Nucleus accumbens (tissue), 56 donors: ENCODE measurements at regions not wholly inside any gene's neighbourhood (a gene's known extent, or its start where the extent isn't known, plus 50 kb on each side); places are given as distances from the start of the nearest gene placed in this dataset.

ENCODE experiments used
- DNase-seq, 56 donors: peaks; one replicate each; lab custom pipeline; 2025; lab: John Stamatoyannopoulos, UW

DNA sequence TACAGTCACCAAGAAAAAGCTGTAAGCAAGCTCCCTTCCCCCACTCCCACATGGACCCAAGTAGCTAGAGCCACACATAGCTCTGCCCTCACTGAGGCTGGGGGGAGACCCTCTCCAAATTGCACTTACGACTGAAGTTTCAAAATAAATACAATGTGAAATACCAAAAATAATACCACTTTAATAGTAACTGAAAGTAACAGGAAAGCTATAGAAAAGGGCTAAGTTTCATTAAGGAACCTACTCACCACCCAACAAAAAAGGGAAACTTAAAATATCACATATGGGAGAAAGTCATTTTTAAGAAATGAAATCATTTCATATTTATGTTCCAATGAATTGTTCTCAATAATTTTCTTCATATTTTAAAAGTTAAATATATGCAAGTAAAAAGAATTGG is 130.4 kb upstream of the UBE2E2 start:
- no peak for DNase-seq

DNA sequence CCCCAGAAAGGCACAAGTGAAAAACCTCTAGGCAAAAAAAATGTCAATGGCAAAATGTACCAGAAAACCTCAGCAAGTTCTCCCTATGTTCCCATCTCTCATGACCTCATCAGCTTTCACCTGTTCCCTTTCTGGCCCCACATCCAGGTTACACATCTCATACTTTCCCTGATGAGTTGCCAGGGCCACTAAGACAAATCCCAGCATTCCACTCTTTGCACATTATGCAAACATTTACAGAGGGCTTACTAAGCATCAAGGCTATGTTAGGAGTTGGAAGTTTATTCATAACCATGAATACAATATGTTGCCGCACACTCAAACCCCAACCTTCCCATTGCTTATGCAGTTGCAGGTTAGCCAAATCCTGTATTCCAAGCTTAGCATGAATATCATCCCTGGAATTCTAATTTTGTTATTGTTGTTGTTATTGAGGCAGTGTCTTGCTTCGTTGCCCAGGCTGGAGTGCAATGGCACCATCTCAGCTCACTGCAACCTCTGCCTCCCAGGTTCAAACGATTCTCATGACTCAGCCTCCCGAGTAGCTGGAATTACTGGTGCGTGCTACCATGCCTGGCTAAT is 129.3 kb upstream of the UBE2E2 start:
- no peak for DNase-seq

DNA sequence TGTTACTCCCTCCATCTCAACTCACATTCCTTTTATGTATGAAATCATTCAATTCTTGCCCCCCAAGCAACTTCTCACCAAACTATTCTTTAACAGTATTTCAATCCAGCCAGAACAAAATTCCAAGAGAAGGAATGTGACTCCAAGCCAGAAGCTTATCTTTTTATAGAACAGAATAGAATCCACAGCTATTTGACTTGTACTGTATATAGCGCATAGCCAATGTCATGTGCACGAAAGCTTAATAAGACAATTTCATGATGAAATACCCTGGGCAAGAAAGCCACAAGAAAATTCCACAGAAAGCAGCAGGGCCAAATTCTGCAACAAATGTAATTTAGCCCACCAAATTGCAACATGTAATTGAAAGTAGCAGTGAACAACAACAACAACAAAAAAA is 127.6 kb upstream of the UBE2E2 start:
- DNase-seq, result no peak

DNA sequence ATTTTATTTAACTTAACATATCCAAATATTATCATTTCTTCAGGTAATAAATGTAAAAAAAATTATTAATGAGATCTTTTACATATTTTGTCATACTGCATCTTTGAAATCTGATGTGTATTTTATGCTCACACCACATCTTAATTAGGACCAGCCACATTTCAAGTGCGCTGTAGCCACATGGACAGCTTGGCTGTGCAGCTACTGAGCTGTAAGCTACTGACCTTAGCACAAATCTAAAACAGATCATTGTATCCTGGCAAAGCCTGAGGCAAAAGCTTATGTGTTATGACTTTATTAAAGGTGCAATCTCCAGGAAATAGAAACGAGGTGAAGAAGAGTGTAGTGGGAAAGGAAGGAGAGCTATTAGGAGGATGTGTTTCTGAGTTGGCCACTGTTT is 126.7 kb upstream of the UBE2E2 start:
- DNase-seq, result no peak

DNA sequence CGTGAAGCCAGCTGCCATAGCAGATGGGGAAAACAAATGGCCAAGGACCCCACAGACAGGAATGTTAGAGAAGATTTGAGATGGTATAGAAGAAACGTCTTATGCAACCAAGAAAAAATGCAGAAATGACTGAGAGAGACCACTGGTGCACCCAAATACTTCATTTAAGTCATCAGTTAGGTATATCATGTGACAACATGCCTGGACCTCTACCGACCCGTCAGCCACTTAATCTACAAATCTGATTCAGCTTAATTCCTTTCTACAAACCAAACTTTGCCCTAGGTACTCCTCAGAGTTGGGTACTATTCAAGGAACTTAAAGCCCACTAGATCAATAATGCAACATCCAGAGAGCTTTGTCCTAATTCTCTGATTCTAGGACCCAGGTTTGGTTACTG is 126.0 kb upstream of the UBE2E2 start:
- no peak for DNase-seq

DNA sequence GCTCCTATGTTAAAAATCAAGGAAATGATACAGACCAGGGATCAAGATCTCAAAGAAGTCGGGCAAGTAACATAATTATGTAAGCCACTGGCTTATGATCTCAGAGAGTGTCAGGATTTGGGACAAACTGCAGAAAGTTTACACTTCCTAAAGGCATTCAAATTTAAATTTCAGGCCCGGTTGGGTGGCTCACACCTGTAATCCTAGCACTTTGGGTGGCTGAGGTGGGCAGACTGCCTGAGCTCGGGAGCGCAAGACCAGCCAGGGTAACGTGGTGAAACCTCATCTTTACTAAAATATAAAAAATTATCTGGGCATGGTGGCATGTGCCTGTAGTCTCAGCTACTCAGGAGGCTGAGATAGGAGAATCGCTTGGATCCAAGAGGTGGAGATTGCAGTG is 124.4 kb upstream of the UBE2E2 start:
- DNase-seq, result no peak

DNA sequence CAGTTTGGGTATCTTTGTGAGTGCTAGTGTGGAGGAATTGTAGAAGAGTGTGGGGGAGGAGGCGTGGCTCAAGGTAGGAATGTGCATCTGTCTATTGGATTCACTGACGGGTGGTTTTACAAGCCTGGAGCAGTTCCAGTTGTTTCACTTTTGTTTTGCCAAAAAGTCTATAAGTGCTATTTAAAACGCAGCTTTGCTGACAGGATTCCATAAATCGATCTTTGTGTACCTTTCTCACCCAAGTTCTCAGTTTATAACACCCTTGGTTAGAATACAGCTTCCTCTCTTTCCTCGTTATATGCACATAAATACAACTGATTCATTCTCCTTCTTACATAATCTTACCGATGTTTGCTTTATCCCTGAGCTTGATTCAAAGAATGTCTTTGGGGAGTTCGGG is 123.2 kb upstream of the UBE2E2 start:
- DNase-seq, result no peak

DNA sequence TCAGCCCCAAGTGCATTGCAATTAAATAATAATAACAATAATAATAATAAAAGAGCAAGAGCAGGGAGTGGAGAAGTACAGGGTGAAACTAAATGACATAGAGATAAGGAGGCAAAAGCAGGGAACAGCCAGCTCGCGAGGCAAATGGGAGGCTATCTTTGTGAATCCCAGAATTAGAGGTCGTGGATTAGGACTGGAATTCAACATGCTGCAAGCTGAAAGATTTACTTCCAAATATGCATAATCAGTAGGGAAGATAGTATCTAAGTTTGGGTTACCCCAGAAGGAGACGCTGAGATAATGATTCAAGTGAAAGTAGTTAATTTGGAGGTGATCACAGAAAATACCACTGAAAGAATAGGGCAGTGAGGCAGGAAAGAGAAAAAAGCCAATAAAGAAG is 119.4 kb upstream of the UBE2E2 start:
- no peak for DNase-seq

DNA sequence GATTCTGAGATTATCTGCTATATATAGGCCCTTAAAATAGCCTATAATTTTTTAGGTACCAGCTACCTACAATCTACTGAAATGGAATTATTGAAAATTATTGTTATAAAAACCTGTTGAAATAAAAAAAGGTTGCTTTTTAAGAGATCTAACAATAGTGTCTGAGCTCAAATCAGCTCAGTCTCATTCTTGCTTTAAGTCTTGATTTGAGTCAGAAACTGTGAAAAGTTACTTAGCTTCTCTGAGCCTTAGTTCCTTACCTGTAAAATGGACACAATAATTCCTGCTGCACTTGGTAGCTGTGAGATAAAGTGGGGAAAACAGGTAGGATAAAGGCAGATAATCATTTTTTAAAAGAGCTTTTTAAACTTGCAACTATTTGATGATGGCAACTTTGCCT is 118.8 kb upstream of the UBE2E2 start:
- no peak for DNase-seq

DNA sequence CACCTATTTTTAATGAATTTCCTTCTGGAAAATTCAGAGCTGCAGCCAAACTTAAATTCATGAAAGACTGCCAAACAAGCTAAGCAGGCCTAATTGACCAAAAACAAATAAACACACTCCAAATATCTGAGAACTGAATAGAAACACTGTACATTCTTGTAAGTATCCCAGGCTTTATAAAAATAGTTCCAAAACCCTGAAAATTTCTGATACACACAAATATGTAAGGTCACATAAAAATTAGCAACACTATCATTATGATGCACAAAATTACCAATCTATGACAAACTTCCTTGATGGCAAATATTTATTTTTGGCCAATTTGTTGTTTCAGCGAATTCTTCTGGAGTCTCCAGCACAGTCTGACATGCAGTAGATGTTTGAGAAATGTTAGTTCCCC is 117.9 kb upstream of the UBE2E2 start:
- no peak for DNase-seq

DNA sequence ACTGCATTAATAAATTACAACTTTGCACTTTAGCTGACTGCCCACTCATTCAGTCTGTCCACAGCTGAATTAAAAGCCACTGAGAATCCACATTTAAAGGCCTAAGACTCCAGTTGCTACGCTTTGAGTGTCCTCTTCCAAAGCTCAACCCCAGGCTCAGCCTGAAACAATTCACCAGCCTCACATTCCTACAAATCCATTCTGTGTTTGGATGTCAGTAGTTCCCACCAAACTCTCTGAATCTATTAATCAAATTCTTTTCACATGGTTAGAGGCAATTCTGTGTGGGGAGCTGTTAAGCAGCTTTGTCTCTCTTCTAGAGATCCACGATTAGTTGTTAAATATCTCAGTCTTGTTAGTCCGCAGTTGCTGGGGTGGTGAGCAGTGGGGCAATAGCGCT is 116.8 kb upstream of the UBE2E2 start:
- no peak for DNase-seq

DNA sequence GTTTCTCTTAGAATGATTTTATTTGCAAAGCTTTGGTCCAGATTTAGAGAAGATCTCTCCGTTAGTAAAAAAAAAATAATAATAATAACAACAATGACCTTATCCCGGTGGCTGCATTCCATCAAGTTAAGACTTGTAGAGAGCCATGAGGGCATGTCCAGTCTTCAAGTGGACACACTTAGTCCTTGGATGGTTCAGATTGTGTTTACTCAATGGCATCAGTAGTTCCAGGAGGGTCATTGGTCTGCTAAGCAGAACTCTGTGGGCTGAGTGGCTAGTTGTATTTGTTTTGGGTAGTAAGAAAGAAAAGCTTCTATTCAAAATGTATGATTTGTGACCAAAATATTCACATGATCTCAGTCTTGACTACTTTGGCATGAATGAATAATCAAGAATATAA is 116.3 kb upstream of the UBE2E2 start:
- no peak for DNase-seq

DNA sequence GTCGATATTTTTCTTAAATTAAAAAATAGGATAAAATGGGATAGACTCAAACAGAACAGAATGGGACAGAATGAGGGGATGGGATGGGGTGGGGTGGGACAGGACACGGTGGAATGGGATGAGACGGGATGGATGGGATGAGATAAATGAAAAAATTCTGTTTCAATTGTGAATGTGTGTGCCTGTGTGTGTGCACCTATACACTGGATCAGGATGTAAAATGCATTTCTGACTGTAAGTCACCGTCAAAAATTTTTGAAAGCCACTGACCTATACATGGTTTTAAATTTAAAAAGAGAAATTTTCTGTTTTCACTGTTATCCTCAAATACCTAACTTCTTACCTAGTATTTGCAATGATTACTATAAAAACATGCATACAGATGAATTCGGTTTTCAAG is 108.7 kb upstream of the UBE2E2 start:
- DNase-seq, result no peak

DNA sequence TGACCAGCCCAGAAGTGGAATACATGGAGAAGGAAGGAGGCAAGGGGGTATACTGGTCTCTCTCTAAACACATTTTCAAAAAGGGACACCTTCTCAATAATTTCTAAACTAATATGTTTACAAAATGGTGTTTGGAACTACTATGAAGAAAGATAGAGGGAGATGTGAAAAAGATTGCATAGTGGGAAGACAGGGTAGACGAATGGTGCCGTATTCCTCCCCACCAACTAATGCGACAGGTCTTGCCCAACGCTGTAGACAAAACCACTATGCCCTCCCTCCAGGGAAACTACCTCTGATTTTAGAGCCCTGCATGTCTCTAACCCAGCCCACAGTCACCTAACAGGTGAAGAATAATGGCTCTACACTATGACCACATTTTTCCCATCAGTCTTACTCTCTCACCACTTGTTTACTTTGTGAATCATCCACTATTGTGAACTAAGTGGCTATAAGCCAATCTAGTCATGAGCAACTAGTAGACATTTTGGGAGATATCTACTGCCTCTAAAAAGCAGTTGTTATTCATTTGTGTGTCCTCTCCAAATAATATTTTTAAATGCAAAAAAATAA is 108.2 kb upstream of the UBE2E2 start:
- no peak for DNase-seq

DNA sequence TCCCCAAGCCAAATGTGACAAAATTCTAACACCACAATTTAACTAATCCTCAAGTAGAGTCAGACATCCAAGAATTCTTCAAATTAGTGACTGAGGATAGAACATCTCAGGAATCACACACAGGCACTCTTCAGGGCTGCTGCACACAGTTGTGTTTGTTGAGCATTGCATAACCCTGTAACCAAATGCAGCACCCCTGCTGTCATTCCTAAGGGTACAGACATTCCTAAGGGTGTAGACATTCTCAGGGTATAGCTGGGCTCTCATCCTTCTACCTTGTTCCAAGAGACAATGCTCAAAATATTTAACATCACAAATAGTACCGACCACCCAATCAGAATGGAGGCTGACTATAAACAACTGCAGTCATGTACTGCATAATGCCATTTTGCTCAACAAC is 107.1 kb upstream of the UBE2E2 start:
- no peak for DNase-seq

DNA sequence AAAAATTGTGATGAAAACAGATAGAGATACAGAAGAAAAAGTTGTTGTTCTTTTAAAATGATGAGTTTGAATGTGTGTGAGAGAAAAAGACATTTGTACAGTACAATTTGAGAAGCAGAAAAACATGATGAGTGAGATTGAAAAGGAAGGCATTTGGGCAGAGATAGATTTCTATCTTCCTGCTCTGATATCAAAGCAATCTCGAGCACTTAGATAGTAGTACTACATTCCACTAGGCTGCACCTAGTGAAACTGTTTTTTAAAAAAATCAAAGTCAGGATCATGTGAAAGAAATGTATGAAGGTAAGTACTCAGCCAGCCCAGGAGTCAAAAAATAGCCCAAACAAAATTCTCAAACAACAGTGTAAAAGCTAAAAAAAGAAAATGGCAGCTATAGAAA is 104.1 kb upstream of the UBE2E2 start:
- DNase-seq, result no peak

DNA sequence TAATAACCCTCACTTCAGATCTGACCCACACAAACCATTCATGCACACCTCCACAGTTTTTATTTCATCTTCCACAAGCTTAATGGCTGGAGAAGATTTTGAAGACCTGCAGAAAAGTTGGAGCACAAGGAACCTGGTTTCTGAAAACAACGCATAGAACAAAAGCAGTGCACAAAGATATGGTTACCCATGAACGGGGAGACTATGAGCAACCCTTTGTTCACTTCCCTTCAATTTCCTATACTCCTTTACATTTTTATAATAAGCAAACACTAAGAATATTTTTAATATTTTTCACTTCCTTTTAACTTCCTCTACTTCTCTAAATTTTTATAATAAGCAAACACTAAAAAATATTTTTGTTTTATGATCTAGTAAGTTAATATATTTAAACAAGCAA is 103.5 kb upstream of the UBE2E2 start:
- DNase-seq, result no peak

DNA sequence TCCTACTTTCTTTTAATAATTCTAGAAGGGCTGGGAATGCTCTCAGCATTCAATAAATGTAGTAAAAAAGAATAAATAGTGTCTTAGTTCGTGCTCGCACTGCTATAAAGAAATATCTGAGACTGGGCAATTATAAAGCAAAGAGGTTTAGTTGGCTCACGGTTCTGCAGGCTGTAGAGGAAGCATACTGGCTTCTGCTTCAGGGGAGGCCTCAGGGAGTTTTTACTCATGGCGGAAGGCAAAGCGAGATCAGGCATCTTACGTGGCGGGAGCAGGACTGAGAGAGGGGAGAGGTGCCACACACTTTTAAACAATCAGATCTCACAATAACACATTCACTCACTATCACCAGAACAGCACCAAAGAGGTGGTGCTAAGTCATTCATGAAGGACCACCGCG is 103.0 kb upstream of the UBE2E2 start:
- no peak for DNase-seq

DNA sequence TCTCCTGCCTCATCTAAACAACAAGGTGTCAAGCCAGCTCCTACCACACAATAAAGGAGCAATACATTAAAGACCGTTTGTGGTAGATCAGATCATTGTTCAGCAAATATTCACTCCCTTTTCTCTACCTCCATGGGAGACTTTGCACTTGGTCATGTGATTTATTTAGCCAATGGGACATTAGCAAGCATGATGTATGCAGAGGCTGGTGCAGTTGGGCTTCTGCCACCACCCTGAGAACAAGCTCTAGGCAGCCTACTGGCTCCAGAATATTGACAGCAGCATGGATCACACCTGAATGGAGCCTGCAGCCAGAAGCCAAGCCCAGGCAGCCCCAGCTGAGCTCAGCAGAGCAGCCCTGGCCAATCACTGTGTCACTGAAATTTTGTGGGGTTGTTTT is 99.4 kb upstream of the UBE2E2 start:
- DNase-seq, result no peak

DNA sequence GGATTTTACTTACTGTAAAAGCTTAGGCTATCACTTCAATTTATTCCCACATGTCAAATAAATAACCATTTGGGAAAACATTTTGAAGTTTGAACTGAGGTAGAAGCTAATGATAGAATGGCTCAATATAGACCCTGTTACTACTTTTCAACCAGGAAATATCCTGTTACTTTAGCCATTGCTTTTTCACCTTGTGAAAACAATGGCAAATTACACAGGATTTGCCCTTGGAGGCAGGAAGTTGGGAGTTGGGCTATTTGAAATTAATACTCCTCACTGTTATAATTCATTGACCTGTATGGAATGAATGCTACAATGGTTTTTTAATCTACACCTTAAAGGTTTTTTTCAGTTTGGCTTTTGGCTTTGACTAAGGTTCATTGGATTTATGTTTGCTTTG is 98.1 kb upstream of the UBE2E2 start:
- DNase-seq, result no peak

DNA sequence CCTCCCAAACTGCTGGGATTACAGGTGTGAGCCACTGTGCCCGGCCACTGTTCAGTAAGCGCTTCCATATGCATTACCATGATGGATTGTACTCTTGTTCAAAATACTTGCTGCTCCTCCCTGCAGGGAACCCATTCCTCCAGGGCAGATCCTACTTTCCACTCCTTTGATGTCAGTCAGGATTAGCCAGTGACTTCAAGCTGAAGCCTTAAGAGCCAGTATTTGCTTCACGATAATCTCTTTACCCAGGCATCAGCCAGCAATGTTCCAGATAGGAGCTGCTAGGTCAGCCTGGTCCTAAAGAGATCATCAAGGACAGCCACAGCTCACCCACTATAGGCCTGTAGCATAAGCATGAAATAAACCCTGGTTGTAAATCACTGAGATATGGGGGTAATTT is 96.5 kb upstream of the UBE2E2 start:
- no peak for DNase-seq

DNA sequence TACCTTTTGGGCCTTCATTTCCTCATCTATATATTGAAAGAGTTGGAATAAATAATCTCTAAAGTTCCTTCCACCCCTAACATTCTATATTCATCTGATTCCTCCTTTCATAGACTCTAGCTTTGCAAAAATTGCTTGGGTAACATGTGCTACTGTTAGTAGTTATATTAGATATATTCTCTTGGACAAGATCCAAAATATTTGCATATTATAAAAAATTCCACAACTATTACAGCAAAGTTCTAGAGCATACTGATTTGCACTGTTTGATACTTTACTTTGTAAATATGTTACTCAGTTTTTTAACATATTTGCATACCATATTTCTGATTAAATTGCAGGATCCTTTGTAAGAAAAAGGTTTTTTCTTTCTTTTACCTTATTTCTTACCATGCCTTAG is 95.9 kb upstream of the UBE2E2 start:
- no peak for DNase-seq

DNA sequence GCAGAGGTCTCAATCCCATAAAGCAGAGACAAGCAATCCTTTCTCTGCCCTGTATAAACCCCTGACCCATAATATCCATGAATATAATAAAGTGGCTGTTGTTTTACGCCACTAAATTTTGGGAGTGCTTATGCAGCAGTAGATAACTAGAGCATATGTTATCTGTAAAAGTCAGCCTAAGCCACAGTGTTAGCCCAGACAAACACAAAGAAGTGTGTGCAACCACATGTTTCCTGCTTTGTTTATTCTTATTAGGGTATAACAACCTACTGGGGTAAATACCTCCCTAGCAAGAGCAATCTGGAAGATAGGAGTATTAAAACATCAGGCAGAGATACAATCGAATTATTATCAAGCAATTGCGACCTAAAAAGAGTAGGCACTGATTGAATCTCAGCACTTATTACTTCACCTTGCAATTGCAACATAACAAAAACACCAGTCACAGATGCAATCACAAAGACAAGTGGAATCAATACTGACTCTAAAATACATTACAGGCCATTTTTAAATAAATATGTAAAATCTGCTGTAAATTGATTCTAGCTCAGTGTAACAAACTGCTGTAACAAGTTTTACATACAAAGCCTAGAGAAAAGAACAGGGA is 94.6 kb upstream of the UBE2E2 start:
- DNase-seq, result no peak
